ENCODE measurements at regions not wholly inside any gene's neighbourhood (a gene's known extent, or its start where the extent isn't known, plus 50 kb on each side); places are given as distances from the start of the nearest gene placed in this dataset.

DNA sequence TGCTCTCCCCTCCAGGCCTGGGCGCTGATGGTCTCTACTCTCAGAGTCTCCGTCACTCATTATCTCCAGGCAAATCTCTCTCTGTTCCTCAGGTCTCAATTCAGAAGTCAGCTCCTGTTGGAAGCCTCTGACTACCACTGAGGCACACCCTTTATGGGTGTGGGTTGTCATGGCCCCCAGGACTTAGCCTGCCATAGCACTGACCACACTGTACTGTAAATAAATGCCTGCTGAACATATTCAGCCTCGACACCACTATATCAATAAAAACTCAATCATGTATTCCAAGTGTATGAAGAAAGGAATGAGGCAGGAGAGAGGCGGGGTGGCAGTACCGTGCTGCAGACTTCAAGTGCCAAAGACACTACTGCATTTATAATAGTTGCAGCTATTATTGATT is 88.9 kb downstream of the PCDH1 start:
- TF ChIP-seq, protein P1, sequence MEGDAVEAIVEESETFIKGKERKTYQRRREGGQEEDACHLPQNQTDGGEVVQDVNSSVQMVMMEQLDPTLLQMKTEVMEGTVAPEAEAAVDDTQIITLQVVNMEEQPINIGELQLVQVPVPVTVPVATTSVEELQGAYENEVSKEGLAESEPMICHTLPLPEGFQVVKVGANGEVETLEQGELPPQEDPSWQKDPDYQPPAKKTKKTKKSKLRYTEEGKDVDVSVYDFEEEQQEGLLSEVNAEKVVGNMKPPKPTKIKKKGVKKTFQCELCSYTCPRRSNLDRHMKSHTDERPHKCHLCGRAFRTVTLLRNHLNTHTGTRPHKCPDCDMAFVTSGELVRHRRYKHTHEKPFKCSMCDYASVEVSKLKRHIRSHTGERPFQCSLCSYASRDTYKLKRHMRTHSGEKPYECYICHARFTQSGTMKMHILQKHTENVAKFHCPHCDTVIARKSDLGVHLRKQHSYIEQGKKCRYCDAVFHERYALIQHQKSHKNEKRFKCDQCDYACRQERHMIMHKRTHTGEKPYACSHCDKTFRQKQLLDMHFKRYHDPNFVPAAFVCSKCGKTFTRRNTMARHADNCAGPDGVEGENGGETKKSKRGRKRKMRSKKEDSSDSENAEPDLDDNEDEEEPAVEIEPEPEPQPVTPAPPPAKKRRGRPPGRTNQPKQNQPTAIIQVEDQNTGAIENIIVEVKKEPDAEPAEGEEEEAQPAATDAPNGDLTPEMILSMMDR (IDR thresholded peaks at IDR 0.05), result no peak
- TF ChIP-seq POLR2A (IDR thresholded peaks at IDR 0.05), result no peak
